ENCODE measurements at regions not wholly inside any gene's neighbourhood (a gene's known extent, or its start where the extent isn't known, plus 50 kb on each side); places are given as distances from the start of the nearest gene placed in this dataset.
"Not testable (repeated sequence)": the region's sequence is repeated elsewhere in the genome, so short reads cannot be mapped to it uniquely, and the experiment has no call there.

GRCh38 chr12:72179841-72180240, 92.3 kb upstream of the TRHDE start:
- no peak for TF ChIP-seq POLR2A (IDR thresholded peaks at IDR 0.05)
- TF ChIP-seq, protein P1, sequence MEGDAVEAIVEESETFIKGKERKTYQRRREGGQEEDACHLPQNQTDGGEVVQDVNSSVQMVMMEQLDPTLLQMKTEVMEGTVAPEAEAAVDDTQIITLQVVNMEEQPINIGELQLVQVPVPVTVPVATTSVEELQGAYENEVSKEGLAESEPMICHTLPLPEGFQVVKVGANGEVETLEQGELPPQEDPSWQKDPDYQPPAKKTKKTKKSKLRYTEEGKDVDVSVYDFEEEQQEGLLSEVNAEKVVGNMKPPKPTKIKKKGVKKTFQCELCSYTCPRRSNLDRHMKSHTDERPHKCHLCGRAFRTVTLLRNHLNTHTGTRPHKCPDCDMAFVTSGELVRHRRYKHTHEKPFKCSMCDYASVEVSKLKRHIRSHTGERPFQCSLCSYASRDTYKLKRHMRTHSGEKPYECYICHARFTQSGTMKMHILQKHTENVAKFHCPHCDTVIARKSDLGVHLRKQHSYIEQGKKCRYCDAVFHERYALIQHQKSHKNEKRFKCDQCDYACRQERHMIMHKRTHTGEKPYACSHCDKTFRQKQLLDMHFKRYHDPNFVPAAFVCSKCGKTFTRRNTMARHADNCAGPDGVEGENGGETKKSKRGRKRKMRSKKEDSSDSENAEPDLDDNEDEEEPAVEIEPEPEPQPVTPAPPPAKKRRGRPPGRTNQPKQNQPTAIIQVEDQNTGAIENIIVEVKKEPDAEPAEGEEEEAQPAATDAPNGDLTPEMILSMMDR (IDR thresholded peaks at IDR 0.05): no peak
- WGBS (ENCODE audit: insufficient coverage, low coverage, low lambda C conversion rate, missing lambda C conversion rate): 47% methylated on average over 1 of the region's 1 CpG
- DNase-seq (no peak), ATAC-seq (no peak)
- Histone ChIP-seq H3K27me3 (no peaks in the 10 kb centered on the region), H3K4me1 (no peaks in the 10 kb centered on the region), H3K4me3 (no peak overlapping the region), H3K27ac (no peak overlapping the region), H3K36me3 (no peaks in the 10 kb centered on the region), H3K9me3 (no peaks in the 10 kb centered on the region)
- intact Hi-C loops (cut with DNase I): no loop called here

- ATAC-seq; H3K36me3 ChIP-seq; H3K27ac ChIP-seq; H3K9me3 ChIP-seq; intact Hi-C loops (cut with DNase I); H3K4me3 ChIP-seq; DNase-seq; H3K27me3 ChIP-seq; H3K4me1 ChIP-seq: not testable (repeated sequence)
- WGBS (ENCODE audit: insufficient coverage, low coverage, low lambda C conversion rate, missing lambda C conversion rate): 91% methylated on average over 9 of the region's 33 CpGs
Observed at GRCh38 chr12:72184971-72185533, 87.1 kb upstream of the TRHDE start.

- ATAC-seq: no peak
- no peak for DNase-seq
Observed at GRCh38 chr12:72189266-72189665, 82.9 kb upstream of the TRHDE start.

DNA sequence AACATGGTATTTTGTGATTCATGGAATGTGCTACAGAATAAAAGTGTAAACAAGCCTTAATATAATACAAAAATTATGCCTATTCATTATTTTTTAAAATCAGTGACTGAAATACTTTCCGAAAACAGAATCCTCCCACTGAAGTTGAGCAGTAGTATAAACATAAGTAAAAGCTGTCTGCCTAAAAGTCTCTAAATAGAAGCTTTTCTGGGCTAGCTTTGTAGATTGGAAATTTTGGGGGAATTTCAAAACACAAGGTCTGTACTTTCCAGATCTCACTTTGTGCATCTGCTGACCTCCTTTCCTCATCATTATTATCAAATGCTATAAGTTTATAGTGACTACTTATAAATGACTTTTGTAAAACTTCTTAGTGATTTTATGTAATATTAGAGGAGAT, 80.4 kb upstream of the TRHDE start:
- WGBS (ENCODE audit: insufficient coverage, low coverage, low lambda C conversion rate, missing lambda C conversion rate): 50% methylated on average over 1 of the region's 1 CpG
- Histone ChIP-seq H3K4me1 (no peaks in the 10 kb centered on the region), H3K36me3 (no peaks in the 10 kb centered on the region), H3K27ac (no peak overlapping the region), H3K4me3 (no peak overlapping the region), H3K9me3 (no peaks in the 10 kb centered on the region), H3K27me3 (no peaks in the 10 kb centered on the region)
- ATAC-seq (no peak), DNase-seq (no peak)
- intact Hi-C loops (cut with DNase I): no loop called here
- no peak for TF ChIP-seq POLR2A (IDR thresholded peaks at IDR 0.05)
- TF ChIP-seq, protein P1 (IDR thresholded peaks at IDR 0.05): no peak

More at GRCh38 chr12:72189266-72189665, 82.9 kb upstream of the TRHDE start:
- WGBS (ENCODE audit: insufficient coverage, low coverage, low lambda C conversion rate, missing lambda C conversion rate): 38% methylated on average over 1 of the region's 1 CpG
- no peaks in the 10 kb centered on the region for H3K9me3 ChIP-seq
- H3K4me1 ChIP-seq: no peaks in the 10 kb centered on the region
- H3K27me3 ChIP-seq: no peaks in the 10 kb centered on the region
- no peak overlapping the region for H3K4me3 ChIP-seq
- intact Hi-C loops (cut with DNase I): no loop called here
- H3K36me3 ChIP-seq: no peaks in the 10 kb centered on the region
- no peak for TF ChIP-seq POLR2A (IDR thresholded peaks at IDR 0.05)
- TF ChIP-seq, protein P1 (IDR thresholded peaks at IDR 0.05): no peak
- no peak overlapping the region for H3K27ac ChIP-seq

GRCh38 chr12:72197790-72198189, 74.4 kb upstream of the TRHDE start:
- 33% methylated on average over 1 of the region's 1 CpG for WGBS (ENCODE audit: insufficient coverage, low coverage, low lambda C conversion rate, missing lambda C conversion rate)
- intact Hi-C loops (cut with DNase I): no loop called here
- H3K27ac ChIP-seq: no peak overlapping the region
- DNase-seq: no peak
- ATAC-seq: no peak
- no peak overlapping the region for H3K4me3 ChIP-seq
- H3K9me3 ChIP-seq: no peaks in the 10 kb centered on the region
- no peak for TF ChIP-seq POLR2A (IDR thresholded peaks at IDR 0.05)
- TF ChIP-seq, protein P1 (IDR thresholded peaks at IDR 0.05): no peak
- H3K4me1 ChIP-seq: no peaks in the 10 kb centered on the region
- no peaks in the 10 kb centered on the region for H3K27me3 ChIP-seq
- no peaks in the 10 kb centered on the region for H3K36me3 ChIP-seq
